Activated CD4-positive, alpha-beta T cell treated with anti-CD3 and anti-CD28 coated beads for 1 hour (primary cell): ENCODE measurements at regions not wholly inside any gene's neighbourhood (a gene's known extent, or its start where the extent isn't known, plus 50 kb on each side); places are given as distances from the start of the nearest gene placed in this dataset.

Experiments
- DNase-seq: peaks from one replicate; pipeline ENCODE4 v3.0.0-alpha.2; 2020

DNA sequence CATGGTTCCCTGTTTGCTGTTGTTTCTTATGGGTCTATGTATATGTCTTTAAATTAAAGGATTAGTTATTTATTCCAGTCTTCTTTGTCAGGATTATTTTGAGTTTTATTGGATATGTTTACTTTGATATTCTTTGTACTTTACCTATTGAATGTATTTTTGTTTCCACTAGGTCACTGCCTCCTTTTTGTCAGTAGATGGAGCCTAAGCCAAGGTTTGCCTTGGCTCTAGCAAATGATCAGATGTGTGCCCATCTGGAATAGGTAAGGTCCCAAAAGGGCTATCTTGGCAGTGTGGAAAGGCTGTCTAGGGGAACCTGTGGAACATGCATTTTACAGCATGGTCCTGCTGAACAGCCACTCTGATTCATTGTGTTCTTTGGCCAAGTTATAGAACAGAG, 337.3 kb upstream of the GHITM start:
- no peak for DNase-seq

DNA sequence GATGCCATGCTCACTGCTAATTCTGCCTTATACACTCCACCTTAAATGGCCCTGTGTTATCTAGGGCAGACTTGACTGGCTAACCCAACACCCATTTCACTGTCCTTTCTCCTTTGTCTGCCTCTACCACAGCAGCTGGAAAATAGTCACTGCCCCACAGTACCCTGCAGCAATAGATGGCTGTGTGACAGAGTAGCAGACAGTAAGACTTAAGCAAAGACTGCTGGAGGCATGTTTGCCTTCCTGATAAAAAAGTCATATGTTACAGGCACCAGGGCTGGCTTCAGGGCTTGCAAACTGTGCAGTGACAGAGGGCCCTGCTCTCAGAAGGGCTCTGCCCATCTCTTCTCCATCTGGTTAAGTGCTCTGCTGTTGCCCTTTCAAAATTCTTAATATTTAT, 332.6 kb upstream of the GHITM start:
- DNase-seq = no peak

DNA sequence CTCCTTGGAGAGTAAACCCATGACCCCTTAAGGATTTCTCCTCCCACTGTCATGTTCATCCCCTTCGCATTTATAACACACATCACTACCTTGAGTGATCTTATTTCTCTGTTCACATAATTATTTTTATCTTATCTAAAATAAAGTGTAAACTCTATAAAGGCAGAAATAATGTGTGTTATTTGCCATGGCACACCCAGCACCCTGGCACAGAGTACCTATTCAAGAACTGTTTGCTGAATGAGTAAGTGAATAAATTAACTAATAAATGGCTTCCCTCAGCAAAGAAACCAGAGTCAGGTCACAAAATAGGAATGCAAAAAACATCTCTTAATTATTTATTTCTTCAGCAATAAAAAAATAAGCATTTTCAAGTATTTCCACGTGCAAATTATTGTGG, 330.3 kb upstream of the GHITM start:
- DNase-seq = no peak

DNA sequence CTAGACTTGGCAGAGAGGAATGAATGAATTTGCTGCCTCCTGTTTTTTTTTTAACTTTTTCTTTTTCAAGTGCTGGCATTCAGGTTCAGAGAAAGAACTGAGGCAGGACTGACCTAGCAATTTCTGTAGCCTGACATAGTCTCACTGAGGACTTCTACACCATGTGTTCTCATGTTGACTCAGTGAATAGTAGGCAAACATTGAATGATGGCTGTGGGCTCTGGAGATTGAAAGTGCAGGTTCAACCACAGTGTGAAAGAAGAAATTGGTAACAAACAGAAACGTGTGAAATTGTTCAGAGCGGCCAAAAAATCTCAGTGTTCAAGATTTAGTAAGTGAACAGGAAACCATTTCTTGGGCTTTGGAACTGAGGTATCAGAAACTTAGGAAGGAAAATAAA, 322.4 kb upstream of the GHITM start:
- DNase-seq = no peak

DNA sequence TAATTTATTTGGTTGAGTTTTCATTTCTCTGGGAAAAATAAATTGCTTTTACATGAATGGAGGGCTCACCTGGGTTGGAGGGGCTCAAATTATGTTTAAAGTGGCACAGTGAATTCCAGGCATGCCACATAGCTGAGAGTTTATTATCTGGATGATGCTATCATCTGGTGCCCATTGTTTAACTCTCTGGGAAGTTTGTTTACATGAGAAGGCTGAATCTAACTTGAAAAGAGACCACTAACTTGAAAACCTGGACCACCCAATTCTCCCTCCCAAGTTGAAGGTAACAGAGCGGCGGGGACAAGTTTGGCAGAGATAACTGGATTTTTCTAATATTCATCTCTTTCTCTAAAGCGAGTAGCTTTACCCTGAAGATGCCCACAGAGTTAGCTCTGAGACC, 321.5 kb upstream of the GHITM start:
- DNase-seq = no peak

DNA sequence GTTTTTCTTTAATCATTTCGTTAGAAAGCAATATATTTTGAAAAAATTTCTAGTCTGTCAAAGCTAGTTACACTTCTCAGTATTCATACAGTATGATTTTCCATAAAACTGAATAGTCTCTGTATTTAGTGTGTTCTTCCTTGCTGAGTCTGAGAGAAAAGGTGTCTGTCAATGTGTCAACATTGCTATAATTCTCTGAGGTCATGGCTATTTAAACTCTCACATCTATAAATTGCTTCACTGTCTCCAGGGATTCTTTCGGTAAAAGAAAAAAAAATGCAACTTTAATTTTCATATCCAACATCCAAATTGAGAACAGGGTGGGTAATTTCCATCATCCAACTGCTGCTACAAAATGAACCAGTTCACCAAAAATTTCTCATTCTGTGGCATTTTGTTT, 319.7 kb upstream of the GHITM start:
- no peak for DNase-seq

DNA sequence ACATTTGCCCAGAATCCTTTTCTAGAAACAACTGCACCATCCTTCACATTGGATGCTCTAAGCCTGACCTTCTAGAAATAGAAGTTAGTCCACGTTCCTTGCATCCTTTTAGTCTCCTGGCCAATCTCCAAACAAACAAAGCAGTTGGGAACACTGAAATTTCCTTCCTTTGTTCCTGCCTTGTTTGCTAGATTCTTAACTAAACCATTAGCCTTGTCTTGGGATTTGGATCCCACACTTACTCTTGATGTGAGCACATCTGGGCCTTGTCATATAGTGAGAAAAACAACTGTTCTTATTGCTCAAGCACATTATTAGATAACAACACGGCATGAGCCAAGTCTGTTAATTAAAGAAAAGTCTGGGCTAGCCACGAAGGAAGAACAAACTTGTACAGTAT, 319.3 kb upstream of the GHITM start:
- DNase-seq = no peak

DNA sequence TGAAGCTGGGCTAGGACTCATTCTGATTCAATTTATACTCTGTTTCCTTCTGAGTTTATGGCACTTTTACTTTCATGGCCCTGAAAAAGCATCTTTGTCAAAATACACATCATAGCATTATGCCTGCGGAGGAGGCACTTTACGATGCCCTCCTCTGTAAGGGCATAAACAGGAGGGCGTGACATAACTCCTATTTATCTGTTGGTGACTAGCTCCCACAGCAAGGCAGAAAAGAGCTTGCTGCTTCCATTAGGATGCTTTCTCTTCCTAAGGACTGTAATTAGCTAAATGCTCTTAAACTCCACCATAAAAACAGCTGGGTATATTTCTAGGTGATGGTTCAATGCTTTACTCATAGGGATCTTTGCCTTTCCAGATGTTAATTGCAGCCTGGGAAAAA, 315.2 kb upstream of the GHITM start:
- DNase-seq = no peak

DNA sequence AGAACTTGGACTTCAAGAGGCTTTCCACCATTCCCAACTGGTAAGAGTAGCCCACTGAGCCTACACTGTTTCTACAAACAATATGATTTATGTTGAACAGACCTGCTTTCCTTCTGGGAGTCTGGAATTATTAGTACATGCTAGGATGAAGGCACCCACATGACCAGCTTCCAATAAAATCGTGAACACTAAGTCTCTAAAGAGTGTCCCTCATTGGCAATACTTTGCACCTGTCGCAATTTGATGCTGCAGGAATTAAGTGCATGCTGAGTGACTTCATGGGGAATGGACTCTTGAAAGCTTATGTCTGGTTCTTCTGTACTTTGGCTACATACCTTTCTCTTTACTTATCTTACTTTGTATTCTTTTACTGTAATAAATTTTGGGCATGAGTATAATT, 305.2 kb upstream of the GHITM start:
- DNase-seq = no peak

DNA sequence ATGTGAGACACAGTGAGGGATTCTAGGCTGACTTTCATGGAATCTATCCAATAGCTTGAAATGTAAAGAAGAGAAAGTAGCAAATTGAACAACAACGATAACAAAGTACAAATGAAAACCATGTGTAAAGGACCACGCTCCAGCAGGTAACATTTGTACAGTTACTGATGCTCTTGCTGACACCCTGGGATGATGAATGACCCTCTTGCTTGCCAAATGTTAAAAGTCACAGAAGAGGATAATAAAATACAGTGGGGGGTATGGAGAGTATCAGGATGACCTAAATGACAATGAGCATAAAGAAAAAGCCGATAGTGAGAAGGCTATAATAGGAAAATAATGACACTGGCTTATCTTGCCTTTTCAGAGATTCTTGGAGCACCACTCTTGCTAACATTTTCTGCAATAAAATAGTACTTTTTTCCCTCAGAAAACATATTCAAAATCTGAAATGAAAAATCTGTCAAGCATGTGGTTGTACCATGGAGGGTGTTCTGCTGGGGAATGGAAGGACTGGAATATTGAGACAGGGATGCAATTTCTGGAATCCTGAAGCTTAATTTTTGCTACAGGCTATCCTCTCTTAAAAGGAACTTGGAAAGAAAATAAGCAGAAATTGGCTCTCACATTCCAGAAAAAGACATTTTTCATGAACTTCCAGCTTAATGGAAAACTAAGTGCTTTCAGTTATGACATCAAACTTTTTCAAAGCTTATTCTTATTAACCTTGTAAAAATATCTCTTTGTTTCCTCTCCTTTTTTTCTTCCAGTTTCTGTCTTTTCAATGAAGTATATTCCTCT, 303.2 kb upstream of the GHITM start:
- DNase-seq = no peak

DNA sequence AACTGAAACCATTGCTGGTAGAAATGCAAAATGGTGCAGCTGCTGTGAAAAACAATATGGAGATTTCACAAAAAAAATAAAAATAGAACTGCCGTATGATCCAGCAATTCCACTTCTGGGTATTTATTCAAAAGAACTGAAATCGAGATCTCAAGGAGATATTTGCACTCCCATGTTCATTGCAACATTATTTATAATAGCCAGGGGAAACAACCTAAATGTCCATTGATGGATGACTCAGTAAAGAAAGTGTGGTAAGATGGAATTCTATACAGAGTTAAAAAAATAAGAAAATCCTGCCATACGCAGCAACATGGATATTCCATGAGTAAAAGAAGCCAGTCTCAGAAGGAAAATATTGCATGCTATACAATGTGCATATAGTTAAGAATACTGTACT, 290.6 kb upstream of the GHITM start:
- DNase-seq = no peak

DNA sequence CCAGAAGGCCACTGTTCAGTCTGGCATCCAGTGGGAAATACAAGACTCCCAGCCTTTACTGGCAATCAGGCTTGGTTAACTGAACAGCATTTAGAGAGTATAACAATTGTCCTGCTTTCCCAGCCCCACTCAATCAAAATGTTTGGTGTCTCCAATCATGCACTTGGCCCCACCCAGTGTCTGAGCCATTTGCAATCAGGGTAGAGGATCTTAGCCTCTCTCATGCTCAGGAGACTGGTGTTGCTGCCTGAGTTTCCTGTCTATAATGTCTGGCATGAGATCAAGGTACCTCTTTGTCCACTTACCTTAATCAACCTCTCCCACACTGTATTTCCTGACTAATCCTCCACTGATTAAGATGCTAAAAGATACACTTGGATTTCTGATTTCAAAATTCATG, 290.2 kb upstream of the GHITM start:
- DNase-seq = no peak

DNA sequence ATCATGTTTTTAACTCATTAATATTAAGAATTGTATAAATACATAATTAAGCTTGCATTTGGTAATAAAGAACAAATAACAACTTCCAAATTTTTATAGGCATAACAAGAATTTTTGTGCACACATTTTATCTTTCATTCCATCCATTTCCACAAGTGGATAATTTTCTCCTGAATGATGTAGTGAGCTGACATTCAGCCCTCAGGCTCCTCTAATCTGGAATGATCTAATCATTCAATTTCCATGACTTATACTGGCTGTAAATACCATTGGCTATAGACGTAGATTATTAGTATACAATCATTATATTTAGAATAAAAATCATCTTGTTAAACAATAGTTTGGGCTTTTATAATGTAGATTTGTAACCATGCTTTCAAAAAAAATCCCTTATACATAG, 287.2 kb upstream of the GHITM start:
- no peak for DNase-seq

DNA sequence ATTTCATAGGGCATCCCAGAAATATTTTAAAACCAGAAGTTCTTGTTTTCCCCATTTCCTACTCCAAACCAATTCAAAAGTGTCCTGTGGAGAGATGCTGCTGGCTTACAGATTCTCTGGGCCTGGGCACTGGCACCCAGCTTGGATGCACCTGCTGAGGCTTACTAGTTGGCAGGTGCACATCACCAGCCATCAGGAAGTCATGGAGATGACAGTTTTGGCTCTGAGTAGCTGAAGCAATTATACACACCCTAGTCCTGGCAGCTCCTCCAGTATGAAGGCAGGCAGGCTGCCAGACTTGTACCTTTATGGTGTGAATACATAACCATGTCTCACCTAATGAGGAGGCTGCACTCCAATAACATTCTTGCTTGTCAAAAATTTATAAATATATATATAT, 276.6 kb upstream of the GHITM start:
- no peak for DNase-seq

DNA sequence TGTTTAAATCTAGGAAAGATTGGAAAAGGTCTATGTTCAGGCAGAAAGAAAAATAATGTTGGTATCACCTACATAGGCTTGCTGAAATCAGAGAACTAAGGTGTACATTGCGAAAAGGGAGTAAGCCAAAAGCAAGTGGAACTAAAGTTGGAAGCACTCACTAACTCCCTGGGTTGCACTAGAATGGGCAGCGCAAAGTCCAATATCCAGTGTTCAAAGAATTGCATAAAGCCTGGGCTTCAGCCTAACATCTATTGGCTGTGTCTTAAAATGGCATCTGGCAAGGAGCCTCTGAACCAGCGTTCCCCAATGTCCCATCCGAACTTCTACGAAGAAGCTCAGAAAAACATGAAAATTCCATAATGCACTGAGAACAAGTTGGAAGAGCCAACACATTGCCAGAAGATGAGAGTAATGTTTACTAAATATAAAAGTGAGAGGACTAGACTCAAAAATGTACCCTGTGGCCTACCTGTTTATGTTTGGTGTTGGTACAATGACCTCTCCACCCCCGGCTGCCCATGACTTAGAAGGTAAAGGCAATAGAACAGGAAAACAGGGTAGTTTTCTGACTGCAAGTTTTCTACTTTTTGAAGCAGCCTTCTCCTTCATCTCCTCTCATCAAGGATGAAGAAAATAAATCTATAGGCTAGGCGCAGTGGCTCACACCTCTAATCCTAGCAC, 275.9 kb upstream of the GHITM start:
- DNase-seq = no peak

DNA sequence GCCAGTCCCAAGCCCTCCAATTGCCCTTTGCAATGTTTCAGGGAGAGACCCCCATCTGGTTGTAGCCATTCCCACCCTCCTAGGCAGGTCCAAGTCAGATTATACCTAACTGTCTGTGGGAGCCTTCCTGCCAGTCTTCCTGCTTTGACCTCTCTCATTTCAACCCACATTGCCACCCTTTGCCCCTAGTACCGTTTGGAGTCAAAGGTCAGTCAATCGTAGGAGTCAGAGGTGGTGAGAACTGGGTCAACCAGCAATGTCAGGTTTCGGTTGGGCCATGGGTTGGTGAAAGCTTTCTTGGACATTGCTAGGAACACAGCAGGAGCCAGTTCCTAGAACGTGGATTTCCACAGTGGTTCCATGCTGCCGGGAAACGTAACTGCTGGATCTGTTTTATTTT, 269.4 kb upstream of the GHITM start:
- DNase-seq = no peak

DNA sequence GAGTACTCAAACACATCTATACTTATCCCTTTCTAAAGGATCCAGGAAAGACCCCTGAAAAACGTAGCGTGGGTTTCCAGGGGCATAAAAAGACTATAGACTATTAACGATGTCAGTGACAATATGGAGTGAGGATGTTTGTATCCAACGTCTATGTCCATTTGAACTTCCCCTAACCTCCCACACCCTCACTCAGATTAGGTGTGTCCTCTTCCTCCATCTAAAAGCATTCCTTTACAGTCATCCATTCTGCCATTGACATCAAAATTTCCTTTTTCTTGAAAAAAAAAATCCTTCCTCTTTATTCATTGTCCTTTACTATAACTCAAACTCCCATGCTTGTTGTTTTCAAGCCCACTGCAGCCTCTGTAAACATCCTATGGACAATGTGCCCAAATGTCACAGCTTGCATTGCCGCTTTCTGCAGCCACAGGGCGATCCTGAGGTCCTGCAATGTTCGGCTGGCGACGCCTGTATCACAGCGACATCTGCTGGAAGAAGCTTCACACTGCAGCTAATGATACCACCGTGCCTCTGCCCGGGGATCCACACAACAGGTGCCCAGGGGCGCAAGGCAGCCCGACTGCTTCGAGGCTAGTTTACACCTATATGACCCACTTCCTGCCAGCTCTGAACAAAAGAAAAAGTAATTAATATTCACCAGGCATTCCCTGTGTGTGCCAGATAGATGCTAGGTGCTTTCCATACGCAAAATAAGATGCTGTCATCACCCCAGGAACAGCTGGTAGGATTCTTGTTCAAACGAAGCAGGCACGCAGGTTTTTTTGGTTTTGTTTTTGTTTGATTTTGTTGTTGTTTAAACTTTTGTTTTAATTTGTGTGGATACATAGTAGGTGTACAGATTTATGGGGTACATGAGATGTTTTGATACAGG, 267.9 kb upstream of the GHITM start:
- DNase-seq = peak; percentile 32

DNA sequence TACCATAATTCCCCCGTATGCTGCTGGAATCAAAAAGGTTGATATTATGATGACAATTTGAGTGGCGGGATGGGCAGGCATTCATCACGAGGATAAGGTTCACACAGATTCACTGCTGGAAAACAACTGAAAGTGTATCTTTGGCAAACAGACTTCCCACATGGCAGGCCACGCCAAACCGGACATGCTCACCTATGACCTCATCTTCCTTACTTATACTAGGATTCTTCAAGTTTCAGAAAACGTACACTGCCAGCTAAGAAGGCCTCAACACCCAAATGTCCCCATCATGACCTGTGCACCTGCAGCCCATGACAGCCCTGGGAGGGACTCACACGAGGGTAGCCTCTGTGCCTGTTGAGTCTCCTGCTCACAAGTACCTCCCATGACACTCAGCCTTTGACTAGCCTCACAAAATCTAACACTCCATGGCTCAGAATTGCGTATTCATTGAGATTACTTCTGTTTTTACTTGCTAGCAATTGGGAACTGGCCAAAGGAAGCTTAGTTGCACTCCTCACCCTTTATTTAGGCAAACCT, 259.0 kb upstream of the GHITM start:
- DNase-seq = no peak

DNA sequence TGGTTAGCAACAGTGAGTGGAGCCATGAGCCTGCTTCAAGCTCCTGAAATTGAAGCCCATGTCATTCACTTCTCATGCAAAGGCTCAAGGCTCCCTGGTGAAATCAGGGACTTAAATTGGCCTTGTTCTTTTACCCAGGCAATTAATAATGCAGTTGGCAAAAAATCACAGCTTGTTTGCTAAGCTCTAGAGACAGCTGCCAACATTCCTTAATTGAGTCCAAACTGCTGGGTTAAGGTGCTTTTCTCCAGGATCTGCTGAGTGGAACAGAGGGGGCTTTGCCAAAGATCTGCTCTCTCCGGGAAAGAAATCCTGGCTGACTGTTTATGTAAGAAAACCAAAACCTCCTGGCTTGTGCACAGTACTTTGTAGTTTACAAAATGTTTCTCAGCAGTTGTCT, 257.6 kb upstream of the GHITM start:
- DNase-seq = no peak

DNA sequence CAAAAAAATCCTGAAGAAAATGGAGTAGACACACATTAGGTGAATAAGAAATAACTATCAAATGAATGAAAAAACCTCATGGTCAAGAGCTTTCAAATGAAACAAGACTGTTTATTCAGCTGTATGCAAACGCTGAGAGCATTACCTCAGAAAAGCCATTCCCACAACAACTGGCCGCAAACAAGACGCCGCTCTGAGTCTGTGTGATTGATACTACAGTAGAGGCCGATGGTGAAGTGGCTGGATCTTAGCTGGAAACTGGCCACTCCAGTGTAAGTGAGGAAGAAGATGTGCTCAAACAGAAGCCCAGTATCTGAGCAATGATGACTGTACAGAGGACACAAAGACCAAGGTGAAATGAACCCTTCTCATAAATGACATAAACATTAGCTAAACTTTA, 252.4 kb upstream of the GHITM start:
- no peak for DNase-seq

DNA sequence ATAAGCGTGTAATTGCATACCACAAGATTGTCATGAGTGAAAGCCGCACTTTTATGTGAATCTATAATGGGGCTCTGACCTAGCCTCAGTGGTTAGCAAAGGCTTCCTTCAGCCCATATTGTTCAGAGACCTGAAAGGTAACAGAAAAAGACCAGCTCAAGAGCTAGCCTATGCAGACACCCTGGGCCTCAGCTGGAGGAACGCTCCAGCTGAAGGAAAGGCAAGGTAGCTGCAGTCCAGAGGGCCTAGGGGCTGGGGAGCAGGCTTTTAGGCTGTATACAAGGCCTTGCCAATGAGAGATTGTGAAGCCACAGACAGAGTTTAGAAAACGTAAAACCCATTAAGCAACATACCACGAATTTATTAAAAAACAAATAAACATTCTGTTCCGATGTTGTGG, 246.6 kb upstream of the GHITM start:
- DNase-seq = no peak

DNA sequence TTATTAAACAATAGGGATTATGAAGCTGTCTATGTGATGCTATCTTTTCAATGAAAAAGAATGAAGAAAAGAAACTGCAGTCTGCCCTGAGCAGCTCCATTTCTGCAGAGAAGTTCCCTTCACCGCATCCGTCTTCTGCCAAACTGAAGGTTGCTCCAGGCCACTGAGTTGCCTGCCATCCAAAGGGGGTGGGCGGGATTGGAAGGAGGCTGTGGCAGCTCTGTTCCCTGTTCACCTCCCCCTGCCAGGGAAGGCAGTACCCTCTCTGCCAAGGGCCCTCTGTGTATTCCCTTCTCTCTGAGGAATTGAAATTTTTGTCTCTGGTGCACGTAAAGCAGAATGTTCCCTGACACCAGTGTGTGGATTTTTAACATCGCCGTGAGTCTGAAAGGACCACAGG, 243.1 kb upstream of the GHITM start:
- DNase-seq = no peak

DNA sequence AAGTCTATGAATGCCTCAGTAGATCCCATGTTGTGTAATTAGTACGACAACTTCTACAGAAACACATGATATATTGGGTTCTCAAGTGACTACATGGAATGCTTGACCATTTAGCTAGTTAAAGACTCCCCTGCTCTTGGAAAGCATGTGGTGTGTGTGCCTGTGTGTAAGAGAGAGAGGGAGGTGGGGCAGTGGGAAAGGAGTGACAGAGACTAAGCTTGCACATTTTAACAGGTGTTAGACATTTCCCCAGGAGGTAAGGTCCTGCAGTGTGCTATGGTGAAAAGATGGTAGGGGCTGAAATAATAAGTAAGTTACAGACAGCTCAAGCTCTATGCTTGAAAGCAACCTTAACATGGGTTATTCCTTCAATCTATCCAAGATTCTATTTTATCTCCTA, 241.7 kb upstream of the GHITM start:
- no peak for DNase-seq

DNA sequence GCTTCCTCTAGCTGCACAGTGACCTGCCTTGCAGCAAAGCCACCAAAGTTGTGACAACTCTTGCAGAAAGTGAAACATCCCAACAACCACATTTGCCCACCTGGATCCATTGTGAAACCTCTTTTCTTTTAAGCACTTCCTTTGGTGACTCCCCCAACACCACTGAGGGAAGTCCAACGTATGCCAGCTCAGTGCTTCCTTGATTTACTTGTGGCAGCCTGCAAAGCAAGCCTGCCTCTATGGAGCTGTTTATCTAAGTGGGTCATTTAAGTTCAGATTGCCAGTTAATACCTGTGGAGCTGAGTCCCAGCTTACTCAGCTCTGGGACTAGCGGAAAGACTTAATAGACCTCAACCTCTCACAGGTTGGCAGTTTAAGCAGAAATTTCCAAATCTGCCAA, 230.8 kb upstream of the GHITM start:
- no peak for DNase-seq
